SK-N-MC (cell line): ENCODE measurements at regions not wholly inside any gene's neighbourhood (a gene's known extent, or its start where the extent isn't known, plus 50 kb on each side); places are given as distances from the start of the nearest gene placed in this dataset.
"Not testable (repeated sequence)": the region's sequence is repeated elsewhere in the genome, so short reads cannot be mapped to it uniquely, and the experiment has no call there.

Experiments
- DNase-seq: peaks from one replicate; pipeline ENCODE4 v3.0.0-alpha.2; 2011; ENCODE audit warnings: low read depth, low spot score
- H3K27ac ChIP-seq: fragments of 200-600 bp; sonication (generic); 2 replicates; pipeline ENCODE4 v1.5.1; 2016; ENCODE audit warnings: mixed run types
- H3K36me3 ChIP-seq: fragments of 200-600 bp; sonication (generic); 2 replicates; pipeline ENCODE4 v1.6.1; 2017; ENCODE audit warnings: antibody characterized with exemption, low read length, mixed read lengths; ENCODE audit not compliant: insufficient read depth
- H3K4me3 ChIP-seq: fragments of 200-600 bp; sonication (generic); 2 replicates; pipeline ENCODE4 v1.5.1; 2016
- H3K9ac ChIP-seq: fragments of 200-600 bp; sonication (generic); 2 replicates; pipeline ENCODE4 v1.8.0; 2017; ENCODE audit warnings: mixed run types, mixed read lengths; ENCODE audit not compliant: insufficient read length
- H3K9me3 ChIP-seq: fragments of 200-600 bp; sonication (generic); 2 replicates; pipeline ENCODE4 v1.6.1; 2017; ENCODE audit warnings: low read depth, mild to moderate bottlenecking, antibody characterized with exemption, low read length, moderate library complexity, mixed read lengths
- EZH2 ChIP-seq: fragments of 200-600 bp; sonication (generic); IDR thresholded peaks from one replicate; pipeline ENCODE4 v1.6.1; 2017; ENCODE audit warnings: antibody characterized with exemption
- FOXP2 ChIP-seq: optimal IDR thresholded peaks from 2 replicates; pipeline ENCODE3; 2011; ENCODE audit warnings: mild to moderate bottlenecking, moderate library complexity; ENCODE audit not compliant: insufficient read depth; ENCODE audit errors: extremely low read length, control extremely low read depth
- POLR2AphosphoS5 ChIP-seq: IDR thresholded peaks from 2 replicates; pipeline ENCODE4 v1.6.1; 2012; ENCODE audit warnings: mild to moderate bottlenecking, low read depth, low read length, borderline replicate concordance

DNA sequence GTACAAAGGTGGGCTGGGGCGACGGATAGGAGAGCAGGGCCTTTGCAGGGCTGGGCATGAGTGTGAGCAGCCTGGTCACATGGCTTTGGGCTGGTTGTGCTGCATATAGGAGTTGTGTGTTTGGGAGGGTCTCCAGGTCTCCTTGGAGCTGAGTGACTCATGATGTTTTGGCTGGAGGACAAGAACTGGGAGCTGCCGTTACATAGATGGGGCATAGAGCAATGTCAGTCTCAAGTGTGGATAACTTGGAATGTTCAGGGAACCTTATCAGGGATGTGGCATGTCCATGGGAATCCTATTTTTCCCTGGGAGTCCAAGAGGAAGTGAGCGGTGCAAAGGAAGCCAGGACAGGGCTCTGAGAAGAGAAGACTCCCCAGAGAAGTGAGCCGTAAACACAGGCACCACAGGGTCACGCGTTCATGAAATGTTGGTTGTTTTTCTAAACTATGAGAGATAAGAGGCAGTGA, 136.4 kb upstream of the KCNE2 start:
- DNase-seq = no peak

DNA sequence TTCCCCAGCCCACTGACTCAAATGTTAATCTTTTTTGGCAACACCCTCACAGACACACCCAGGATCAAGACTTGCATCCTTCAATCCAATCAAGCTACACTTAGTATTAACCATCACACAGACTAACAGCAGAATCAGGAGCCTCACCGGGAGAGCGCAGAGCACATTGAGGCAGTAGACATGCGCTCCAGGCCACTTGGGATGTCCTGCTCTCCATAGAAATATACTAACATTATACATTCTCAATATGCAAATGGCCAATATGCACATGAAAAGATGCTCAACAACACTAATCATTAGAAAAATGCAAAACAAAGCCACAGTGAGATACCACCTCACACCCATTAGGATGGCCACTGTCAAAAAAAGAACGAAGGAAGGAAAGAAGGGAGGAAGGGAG, 135.0 kb upstream of the KCNE2 start:
- Histone ChIP-seq H3K9ac (no peak overlapping the region), H3K27ac (no peak overlapping the region), H3K4me3 (no peak overlapping the region), H3K9me3 (no peaks in the 10 kb centered on the region), H3K36me3 (no peaks in the 10 kb centered on the region)
- TF ChIP-seq POLR2AphosphoS5 (no peak), EZH2 (no peak), FOXP2 (no peak)
- DNase-seq = no peak

More for the DNA sequence above, 136.4 kb upstream of the KCNE2 start:
- no peaks in the 10 kb centered on the region for H3K9me3 ChIP-seq
- H3K36me3 ChIP-seq = no peaks in the 10 kb centered on the region
- H3K27ac ChIP-seq = no peak overlapping the region
- H3K4me3 ChIP-seq = no peak overlapping the region
- H3K9ac ChIP-seq = no peak overlapping the region
- TF ChIP-seq FOXP2 (no peak), POLR2AphosphoS5 (no peak), EZH2 (no peak)

DNA sequence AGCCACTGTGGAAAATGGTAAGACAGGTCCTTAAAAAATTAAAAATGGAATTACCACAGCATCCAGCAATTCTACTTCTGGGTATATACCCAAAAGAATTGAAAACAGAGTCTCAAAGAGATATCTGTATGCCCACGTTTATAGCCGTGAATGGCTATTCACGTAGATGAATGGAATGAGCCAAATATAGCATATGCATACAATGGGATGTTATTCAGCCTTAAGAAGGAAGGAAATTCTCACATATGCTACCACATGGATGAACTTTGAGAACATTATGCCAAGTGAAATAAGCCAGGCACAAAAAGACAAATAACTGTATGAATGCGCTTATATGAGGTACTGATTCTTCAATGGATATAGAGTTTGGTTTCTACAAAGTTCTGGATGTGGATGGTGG, 134.5 kb upstream of the KCNE2 start:
- Histone ChIP-seq H3K9me3 (no peaks in the 10 kb centered on the region), H3K36me3 (no peaks in the 10 kb centered on the region), H3K4me3 (no peak overlapping the region), H3K27ac (no peak overlapping the region), H3K9ac (no peak overlapping the region)
- DNase-seq = no peak
- TF ChIP-seq FOXP2 (no peak), POLR2AphosphoS5 (no peak), EZH2 (no peak)

DNA sequence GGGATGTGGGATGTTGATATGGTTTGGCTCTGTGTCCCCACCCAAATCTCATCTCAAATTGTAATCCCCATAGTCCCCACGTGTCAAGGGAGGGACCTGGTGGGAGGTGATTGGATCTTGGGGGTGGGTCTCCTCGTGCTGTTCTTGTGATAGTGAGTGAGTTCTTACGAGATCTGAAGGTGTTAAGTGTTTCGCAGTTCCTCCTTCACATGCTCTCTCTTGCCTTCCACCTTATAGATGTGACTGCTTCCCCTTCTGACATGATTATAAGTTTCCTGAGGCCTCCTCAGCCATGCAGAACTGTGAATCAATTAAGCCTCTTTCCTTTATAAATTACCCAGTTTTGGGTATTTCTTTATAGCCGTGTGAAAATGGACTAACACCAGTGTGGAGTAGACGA, 130.1 kb upstream of the KCNE2 start:
- H3K9me3 ChIP-seq, DNase-seq, H3K9ac ChIP-seq, H3K4me3 ChIP-seq, H3K36me3 ChIP-seq, H3K27ac ChIP-seq: not testable (repeated sequence)

DNA sequence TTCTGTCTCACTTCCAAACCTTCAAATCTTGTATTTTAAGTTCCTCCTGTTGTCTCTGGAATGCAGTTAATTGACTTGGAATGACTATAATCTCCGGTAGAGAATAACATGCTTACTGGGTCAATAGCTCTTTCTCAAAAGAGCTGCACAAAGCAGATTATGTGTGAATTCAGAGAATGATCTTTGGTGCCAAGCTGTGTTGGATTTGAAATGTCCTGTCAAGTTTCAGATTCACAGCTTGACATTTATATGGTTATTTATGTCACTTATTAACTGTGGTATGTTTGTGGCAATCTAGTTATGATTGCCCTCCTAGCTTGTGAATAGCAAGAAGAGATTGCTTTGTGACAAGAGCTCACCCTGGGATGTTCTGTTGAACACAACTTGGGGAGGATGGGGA, 128.3 kb upstream of the KCNE2 start:
- no peak for DNase-seq
- no peak overlapping the region for H3K4me3 ChIP-seq
- TF ChIP-seq EZH2 = no peak
- no peak for TF ChIP-seq POLR2AphosphoS5
- TF ChIP-seq FOXP2 = no peak
- H3K27ac ChIP-seq = no peak overlapping the region
- H3K9me3 ChIP-seq = no peaks in the 10 kb centered on the region
- no peak overlapping the region for H3K9ac ChIP-seq
- H3K36me3 ChIP-seq = no peaks in the 10 kb centered on the region

DNA sequence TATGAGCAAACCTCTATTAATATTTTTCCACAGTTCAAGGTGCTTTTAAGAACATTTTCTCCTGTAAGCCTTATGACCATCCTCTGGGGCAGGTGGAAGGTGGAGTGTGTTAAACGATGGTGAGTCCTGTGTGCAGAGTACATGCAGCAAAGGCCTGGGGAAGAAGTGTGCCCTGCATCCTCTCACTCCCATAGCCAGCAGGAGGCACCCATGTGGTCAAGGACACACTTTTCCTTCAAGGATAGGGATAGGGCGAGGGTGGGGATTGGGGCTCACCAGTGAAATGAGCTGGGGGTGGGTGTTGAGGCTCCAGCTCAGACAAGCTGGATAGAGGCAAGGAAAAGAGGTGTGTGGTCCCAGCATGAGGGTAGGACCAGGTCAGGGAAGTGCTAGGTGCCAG, 120.8 kb upstream of the KCNE2 start:
- H3K4me3 ChIP-seq = no peak overlapping the region
- H3K36me3 ChIP-seq = no peaks in the 10 kb centered on the region
- no peak for TF ChIP-seq FOXP2
- no peak for TF ChIP-seq POLR2AphosphoS5
- no peak for TF ChIP-seq EZH2
- no peak overlapping the region for H3K9ac ChIP-seq
- no peak overlapping the region for H3K27ac ChIP-seq
- DNase-seq = no peak
- no peaks in the 10 kb centered on the region for H3K9me3 ChIP-seq

DNA sequence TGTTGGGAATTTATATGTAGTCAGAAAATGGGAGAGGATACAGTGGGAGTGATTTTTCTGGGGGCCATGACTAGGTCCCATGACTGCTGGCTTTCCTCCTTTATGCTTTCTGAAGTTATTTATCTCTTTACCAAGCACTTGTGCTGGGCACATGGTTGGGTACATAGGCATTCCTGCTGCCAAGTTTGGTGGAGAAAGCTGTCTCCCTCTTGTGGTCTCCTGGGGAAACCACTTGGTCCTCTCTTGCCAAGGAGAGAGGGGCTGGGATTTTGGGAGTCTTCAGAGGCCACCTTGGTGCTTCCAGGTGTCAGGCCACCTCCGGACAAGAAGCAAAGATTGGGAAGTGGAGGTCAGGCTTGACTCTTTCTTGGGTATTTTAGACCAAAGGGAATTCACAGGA, 120.2 kb upstream of the KCNE2 start:
- no peaks in the 10 kb centered on the region for H3K36me3 ChIP-seq
- H3K9me3 ChIP-seq = no peaks in the 10 kb centered on the region
- no peak overlapping the region for H3K9ac ChIP-seq
- no peak overlapping the region for H3K27ac ChIP-seq
- TF ChIP-seq FOXP2 (no peak), POLR2AphosphoS5 (no peak), EZH2 (no peak)
- peak; percentile 10 for DNase-seq
- no peak overlapping the region for H3K4me3 ChIP-seq

DNA sequence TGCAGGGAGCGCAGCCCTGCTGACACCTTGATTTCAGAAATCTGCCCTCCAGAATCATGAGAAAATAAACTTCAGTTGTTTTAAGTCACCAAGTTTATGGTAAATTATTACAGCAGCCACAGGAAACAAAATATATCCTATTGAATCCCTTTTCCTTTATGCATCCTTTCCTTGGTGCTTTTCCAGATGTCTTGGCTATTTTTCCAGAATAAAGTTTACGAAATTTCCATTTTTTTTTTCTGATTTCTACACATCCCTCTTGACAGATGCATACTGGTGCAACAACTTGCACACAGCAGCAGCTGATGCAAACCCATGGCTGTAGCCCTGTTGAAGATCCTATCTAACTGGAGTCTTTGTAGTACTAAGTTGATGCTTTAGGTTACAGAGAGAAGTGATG, 111.1 kb upstream of the KCNE2 start:
- Histone ChIP-seq H3K36me3 (no peaks in the 10 kb centered on the region), H3K9ac (no peak overlapping the region), H3K4me3 (no peak overlapping the region), H3K9me3 (0 out of 2 replicates have a peak, but pooled peaks cover 4% of the 10 kb centered on the region), H3K27ac (no peak overlapping the region)
- DNase-seq = no peak
- TF ChIP-seq FOXP2 (no peak), EZH2 (no peak), POLR2AphosphoS5 (no peak)

DNA sequence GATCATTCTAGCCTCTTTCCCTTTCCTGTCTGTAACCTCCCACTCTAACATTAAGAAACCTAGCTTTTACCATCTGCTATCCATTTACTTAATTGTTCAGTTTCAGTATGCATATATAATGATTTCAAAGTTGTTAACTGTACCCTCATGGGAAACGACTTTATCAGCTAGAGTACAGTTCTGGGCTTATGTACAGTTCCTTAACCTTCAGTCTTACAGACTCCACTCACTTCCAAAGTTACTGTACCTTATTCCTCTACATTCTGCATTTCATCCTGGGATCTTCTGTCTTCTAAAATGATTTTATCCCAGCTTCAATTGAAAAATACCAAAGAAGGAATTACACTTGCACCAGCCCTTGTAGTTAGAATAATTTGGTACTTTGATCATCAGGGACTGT, 108.7 kb upstream of the KCNE2 start:
- Histone ChIP-seq H3K4me3 (no peak overlapping the region), H3K36me3 (no peaks in the 10 kb centered on the region), H3K9ac (no peak overlapping the region), H3K9me3 (0 out of 2 replicates have a peak, but pooled peaks cover 4% of the 10 kb centered on the region), H3K27ac (no peak overlapping the region)
- DNase-seq = no peak
- TF ChIP-seq EZH2 (no peak), FOXP2 (no peak), POLR2AphosphoS5 (no peak)
